HEK293T (cell line): ENCODE measurements at regions not wholly inside any gene's neighbourhood (a gene's known extent, or its start where the extent isn't known, plus 50 kb on each side); places are given as distances from the start of the nearest gene placed in this dataset.
A peak's percentile ranks its signal among the peaks of the same experiment; 100 is the strongest.
"Not testable (repeated sequence)": the region's sequence is repeated elsewhere in the genome, so short reads cannot be mapped to it uniquely, and the experiment has no call there.

ENCODE experiments used
- CTCF ChIA-PET: fragments of 350-600 bp; formaldehyde crosslinking; extraction: SDS; loops from one replicate; lab custom pipeline; 2021; ENCODE audit warnings: antibody characterized with exemption, inconsistent platforms; lab: Yijun Ruan, JAX
- POLR2A ChIA-PET: fragments of 350-600 bp; formaldehyde crosslinking; extraction: SDS; loops from one replicate; lab custom pipeline; 2020; ENCODE audit warnings: antibody characterized with exemption, inconsistent platforms; lab: Yijun Ruan, JAX
- DNase-seq: peaks from one replicate; pipeline ENCODE4 v3.0.0; 2012; ENCODE audit warnings: mixed read lengths; ENCODE audit errors: extremely low spot score

DNA sequence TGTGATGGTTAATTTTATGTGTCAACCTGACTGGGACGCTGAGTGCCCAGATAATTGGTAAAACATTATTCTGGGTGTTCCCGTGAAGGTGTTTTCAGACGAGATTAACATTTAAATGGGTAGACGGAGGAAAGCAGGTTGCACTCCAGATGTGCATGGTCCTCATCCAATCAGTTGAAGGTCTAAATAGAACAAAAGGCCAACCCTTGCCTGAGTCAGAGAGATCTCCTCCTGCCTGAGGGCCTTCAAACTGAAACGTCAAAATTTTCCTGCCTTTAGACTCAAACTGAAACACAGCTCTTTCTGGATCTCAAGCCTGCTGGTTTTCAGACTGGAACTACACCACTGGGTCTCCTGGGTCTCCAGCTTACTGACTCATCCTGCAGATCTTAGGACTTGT is 73.5 kb downstream of the NPIPA8 start:
- POLR2A ChIA-PET, CTCF ChIA-PET, DNase-seq: not testable (repeated sequence)

DNA sequence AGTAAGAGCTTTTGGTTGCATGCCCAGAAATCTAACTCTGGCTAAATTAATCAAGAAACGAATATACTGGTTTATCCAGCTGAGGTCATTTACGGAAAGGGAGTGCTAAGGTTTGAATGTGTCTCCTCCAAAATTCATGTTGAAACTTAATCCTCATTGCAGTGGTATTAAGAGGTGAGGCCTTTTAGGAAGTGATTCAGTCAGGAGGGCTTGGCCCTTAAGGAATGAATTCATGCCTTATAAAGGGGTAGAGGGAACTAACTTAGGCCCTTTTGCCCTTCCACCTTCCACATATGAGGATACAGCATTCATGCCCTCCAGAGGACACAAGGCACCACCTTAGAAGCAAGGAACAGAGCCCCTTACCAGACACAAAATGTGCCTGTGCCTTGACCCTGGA is 74.7 kb downstream of the NPIPA8 start:
- POLR2A ChIA-PET, DNase-seq, CTCF ChIA-PET: not testable (repeated sequence)

DNA sequence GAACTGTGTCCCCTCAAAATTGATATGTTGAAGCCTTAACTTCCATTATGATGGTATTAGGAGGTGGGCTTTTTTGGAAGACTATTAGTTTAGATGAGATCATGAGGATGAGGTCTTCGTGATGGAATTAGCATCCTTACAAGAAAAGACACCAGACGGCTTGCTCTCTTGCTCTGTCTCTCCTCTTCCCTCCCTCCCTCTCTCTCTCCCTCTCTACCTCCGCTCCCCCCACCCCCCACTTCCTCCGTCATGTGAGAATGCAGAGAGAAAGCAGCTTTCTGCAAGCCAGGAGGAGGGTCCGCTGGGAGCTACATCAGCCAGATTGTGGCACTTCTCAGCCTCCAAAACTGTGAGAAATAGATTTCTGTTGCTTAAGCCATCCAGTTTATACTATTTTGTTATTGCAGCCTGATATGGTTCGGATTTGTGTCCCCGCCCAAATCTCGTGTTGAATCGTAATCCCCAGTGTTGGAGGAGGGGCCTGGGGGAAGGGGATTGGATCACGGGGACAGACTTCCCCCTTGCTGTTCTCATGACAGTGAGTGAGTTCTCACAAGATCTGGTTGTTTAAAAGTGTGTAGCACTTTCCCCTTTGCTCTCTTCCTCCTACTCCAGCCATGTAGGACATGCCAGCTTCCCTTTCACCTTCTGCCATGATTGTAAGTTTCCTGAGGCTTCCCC is 76.9 kb downstream of the NPIPA8 start:
- CTCF ChIA-PET, POLR2A ChIA-PET: not testable (repeated sequence)

DNA sequence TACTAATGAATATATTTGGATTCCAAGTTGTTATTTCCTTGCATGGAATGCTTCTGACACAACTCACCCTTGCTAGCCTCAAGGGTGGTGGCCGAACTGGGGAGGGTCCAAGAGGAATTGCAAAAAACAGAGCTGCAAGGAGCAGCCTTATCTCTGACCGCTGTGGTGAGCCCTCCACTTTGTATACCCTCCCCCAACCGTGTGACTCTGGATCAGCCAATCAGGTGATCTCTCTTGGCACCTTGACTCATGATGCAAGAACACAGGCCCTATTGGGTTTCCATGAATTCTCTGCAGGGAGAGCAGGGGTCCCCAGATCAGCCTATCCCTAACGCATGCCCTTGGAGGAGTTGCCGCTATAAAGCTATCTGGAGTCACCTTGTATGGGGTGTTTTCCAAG is 83.6 kb downstream of the NPIPA8 start:
- POLR2A ChIA-PET, CTCF ChIA-PET, DNase-seq: not testable (repeated sequence)

More for the DNA sequence above, 76.9 kb downstream of the NPIPA8 start:
- not testable (repeated sequence) for DNase-seq

DNA sequence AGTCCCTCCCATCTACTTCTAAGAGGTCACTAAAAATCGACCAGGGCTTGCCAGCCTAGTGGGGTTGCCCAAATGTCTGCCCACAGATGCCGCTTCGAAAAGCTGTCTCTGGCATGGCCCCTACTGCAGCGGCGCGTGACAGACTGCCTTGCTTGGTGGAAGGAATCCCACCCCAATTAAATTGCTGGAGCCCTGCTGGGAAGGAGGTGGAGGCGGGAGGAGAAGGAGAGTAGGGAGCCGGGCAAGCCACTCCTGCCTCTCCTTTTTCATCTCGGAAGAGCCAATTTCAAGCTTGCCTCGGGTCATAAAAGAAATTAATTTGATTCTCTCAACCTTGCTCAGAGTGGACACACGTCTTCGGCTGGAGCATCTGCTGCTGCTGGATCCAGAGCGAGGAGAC is 106.0 kb downstream of the NPIPA8 start:
- POLR2A ChIA-PET, CTCF ChIA-PET: not testable (repeated sequence)
- peak; percentile 1 for DNase-seq

DNA sequence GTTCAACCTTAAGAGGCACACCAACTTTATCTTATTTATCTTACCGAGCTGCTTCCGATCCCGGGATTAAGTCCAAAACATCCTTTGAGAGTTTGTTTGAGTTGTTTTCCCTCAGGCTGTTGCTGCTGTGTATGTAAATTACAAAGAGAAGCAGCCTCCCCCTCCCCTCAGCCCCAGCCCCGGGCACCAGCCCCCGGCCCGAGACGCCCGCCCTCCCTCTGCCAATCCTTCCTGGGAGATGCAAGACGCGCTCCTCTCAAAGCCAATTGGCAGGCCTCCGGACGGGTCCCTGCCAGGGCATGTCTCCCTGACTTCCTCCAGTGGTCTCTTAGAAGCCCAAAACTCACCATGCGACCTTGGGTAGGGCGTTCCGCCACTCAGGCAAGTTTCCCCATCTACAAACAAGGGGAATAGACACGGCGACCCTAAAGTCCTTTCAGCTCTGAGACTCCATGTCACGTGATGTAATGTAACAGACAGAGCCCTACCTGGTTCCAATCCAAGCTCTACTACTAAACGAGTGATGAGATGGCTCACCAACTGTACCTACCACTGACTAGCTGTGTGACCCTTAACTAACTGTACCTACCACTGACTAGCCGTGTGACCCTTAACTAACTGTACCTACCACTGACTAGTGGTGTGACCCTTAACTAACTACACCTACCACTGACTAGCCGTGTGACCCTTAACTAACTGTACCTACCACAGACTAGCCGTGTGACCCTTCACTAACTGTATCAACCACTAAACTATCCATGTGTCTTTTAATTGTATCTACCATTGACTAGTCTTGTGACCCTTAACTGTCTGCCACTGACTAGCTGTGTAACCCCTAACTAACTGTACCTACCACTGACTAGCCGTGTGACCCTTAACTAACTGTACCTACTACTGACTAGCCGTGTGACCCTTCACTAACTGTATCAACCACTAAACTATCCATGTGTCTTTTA is 114.2 kb downstream of the NPIPA8 start:
- DNase-seq, CTCF ChIA-PET, POLR2A ChIA-PET: not testable (repeated sequence)

DNA sequence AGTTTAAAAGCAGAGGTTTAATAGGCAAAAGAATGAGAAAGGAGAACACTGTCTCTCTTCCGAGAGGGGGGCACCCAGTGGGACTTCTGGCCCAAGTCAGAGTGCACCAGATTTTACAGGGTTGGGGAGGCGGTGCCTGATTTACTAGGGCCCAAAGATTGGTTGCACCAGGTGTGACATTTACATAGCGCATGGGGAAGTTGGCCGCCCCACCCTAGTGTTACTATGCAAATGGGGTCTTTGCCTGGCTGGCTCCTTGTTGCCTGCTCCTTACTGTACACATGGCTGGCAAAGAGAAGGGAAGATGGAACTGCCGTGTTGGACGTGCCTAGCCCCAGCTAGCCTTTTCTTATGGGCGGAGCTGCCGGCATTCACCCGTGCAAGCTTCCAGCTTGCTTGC is 118.8 kb downstream of the NPIPA8 start:
- CTCF ChIA-PET, POLR2A ChIA-PET, DNase-seq: not testable (repeated sequence)

DNA sequence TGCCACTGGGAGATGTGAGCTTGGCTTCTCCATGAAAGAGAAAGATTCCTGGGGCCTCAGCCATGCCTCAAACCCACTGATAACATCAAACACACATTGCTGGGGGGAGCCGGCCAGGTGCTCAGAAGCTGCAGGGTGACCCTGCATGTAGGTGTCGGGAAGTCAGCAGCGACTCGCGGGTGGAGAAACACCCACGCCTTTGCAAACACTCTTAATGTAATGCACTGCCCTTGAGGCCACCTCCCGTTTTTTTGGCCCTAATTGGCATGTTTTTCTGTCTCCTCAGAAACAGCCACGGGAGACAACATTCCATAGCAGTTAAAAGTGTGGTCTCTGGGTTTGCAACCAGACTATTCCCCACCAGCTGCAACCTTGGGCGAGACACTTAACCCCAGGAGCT is 119.7 kb downstream of the NPIPA8 start:
- POLR2A ChIA-PET, DNase-seq, CTCF ChIA-PET: not testable (repeated sequence)

DNA sequence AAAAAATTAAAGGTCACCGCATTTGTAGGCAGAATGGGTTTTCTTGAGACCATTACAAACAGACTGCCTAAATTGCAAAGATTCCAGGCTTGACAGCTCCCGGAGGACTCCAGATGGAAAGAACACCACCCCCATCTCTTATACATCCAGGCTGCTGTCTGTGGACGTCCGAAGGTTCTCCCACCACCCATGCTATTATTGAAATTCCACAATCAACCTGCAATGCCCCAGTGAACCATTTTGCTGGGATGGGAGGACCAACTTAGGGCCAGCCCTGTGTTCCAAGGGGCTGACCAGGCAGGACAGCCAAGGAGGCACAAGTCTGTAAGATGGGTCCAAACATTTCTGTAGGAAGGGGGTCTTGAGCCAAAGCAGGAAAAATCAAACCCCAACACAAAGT is 122.7 kb downstream of the NPIPA8 start:
- CTCF ChIA-PET, POLR2A ChIA-PET: not testable (repeated sequence)
- DNase-seq: peak; percentile 1

DNA sequence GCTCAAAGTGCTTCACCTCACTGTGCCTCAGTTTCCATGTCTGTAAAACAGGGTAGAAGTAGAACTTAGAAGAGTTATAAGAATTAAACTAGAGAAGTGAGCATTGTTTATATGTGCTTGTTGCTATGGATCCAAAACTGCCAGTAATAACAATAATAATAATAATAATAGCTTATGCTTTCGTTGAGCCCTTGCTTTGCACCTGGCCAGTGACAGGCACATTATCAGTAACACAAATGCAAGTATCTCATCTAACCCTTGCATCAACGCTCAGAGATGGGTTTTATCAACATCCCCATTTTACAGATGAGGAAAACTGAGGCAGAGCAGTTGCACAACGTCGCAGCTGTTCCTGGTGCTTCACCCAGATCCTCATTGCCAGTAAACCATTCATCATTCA is 125.0 kb downstream of the NPIPA8 start:
- DNase-seq, CTCF ChIA-PET, POLR2A ChIA-PET: not testable (repeated sequence)

DNA sequence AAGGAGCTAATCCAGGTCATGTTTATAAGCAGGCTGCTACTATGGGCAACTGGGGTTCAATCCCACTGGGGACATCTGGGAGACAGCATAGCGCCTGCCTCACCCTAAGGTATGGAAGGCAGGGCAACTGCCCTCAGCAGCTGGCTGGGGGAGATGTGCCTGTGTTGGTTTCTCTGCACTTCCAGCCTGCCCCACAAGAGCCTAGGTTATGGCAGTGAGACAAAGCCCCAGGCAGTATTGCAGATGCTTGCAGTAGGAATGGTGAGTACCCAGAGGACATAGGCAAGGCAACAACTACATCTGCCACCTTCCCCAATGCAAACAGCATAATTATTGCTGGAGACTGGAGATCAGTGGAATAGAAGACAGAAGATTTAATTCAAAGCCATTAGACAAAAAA is 131.8 kb downstream of the NPIPA8 start:
- CTCF ChIA-PET, DNase-seq, POLR2A ChIA-PET: not testable (repeated sequence)

DNA sequence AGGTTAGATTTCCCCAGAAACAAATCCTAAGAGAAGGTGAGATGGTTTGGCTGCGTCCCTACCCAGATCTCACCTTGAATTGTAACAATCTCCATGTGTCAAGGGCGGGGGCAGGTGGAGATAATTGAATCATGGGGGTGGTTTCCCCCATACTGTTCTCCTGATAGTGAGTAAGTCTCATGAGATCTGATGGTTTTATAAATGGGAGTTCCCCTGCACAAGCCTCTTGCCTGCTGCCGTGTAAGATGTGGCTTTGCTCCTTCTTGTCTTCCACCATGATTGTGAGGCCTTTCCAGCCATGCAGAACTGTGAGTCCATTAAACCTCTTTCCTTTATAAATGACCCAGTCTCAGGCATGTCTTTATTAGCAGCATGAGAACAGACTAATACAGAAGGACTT is 132.2 kb downstream of the NPIPA8 start:
- POLR2A ChIA-PET, DNase-seq, CTCF ChIA-PET: not testable (repeated sequence)

DNA sequence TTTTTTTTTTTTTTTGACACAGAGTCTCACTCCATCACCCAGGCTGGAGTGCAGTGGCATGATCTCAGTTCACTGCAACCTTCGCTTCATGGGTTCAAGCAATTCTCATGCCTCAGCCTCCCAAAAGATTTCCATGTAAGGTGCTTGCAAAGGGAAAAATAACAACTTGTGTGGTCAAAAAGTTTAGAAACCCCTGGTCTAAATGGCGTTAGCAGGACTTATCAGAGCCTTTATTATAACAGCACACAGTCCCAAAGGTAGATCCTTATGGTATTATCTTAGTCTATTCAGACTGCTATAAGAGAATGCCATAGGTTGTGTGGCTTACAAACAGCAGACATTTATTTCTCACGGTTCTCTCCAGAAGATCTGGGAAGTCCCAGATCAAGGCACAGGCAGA is 135.0 kb downstream of the NPIPA8 start:
- DNase-seq, CTCF ChIA-PET, POLR2A ChIA-PET: not testable (repeated sequence)

DNA sequence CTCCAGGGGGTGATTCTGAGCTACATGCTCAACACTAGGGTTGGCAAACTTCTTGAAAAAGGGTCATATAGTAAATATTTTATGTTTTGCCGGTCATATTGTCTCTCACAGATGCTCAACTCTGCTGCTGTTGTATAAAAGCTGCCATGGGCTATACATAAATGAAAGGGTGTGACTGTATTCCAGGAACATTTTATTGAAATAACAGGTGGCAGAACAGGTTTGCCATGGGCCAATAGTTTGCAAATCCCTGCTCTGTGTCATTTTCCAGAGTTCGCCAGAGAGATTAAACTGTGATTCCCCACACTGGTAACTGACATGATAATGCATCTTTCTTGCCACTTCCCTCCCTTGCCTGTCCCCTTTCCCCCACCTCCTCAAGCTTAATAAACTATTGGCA is 144.1 kb downstream of the NPIPA8 start:
- DNase-seq, CTCF ChIA-PET, POLR2A ChIA-PET: not testable (repeated sequence)

DNA sequence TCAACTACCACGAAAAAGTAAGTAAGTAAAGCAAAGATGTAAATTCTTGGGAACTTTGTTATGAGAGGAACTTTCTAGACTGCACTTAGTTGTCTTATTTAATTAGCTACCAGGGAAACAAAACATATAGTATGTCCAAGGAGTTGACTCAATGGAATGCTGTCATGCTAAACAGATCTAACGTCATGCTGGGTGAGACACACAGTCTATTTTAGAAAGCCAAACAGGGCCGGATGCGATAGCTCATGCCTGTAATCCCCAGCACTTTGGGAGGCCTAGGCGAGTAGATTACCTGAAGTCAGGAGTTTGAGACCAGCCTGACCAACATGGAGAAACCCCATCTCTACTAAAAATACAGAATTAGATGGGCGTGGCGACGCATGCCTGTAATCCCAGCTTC is 146.4 kb downstream of the NPIPA8 start:
- DNase-seq, CTCF ChIA-PET, POLR2A ChIA-PET: not testable (repeated sequence)

DNA sequence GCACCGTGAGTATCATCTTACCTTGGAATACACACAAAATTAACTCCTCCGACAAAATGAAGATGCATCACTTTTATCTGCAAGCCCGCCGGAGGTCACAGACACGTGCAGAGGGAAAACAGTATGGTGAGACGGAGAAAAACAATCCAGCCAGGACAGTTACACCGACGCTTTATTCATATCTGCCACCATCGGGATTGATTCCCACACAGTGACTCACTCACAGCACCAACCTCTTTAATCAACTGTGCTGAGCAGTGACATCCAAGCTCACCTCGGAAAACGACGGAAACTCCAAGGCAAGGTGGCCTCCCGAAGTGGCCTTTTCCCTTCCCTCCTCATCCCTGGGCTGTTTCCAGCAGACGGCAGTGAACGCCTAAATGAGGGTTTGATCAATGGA is 151.8 kb downstream of the NPIPA8 start:
- CTCF ChIA-PET, POLR2A ChIA-PET, DNase-seq: not testable (repeated sequence)

DNA sequence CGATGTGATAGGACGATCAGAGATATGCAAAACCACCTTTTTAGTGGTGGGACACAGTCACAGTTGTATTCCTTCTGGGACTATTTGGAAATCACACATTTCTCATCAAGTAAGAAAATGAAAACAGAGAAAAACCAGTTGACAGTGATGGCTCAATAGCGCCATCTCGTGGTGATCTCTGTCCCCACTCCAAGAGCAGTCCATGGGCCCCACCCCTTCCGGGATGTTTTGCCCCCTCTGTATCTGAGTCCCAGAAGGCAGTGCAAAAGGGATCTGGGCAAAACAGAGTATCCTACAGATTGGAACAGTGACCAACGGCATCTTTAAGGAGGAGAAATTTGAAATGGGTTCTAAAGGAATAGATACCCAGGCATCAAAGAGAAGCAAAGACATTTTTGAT is 155.5 kb downstream of the NPIPA8 start:
- CTCF ChIA-PET, POLR2A ChIA-PET, DNase-seq: not testable (repeated sequence)

DNA sequence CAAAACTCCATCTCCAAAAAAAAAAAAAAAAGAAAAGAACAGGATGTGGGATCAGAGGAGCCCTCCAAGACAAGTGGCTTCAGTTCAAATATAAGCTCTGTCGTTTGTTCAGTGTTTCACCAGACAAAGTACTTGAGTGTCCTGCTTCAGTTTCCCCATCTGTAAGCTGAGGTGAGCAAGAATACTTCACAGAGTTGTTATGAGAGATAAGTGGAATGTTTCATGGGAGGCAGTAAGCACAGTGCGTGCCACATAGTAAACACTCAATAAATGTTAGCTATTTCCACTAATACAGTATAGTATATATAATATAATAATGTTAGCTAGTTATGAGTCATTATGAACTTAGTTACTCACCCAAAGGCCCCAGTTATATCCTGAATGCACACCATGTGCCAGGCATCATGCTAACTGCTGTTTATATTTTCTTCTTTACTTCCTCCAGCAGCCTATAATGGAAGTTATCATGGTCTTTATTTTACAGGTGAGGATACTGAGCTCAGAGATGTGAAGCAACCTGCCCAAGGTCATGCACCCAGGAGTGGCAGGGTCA is 162.5 kb downstream of the NPIPA8 start:
- POLR2A ChIA-PET, DNase-seq: not testable (repeated sequence)
- CTCF ChIA-PET: interaction anchor here (0.6 kb wide), 1 partner anchor 1203 kb away, joined by 3 read pairs; no protein-coding TSS in a partner anchor

DNA sequence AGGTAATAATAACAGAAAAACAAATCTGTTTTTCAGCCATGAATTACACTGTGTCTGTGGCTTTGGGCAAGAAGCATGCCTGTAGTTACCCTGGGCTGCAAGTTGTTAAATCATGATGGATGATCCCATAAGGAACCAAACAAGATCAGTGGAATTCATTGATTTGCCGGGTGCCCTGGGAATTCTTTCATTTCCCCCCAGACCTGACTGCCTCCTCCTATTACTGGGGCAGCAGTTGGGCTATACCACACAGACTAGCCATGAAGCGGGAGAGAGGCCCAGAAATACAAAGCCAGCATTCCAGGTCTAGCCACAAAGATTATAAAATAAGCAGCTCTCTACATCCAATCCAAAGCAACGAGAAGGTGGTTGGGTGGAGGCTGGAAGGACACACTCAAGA is 174.2 kb downstream of the NPIPA8 start:
- DNase-seq, CTCF ChIA-PET, POLR2A ChIA-PET: not testable (repeated sequence)
